ENCODE measurements at regions not wholly inside any gene's neighbourhood (a gene's known extent, or its start where the extent isn't known, plus 50 kb on each side); places are given as distances from the start of the nearest gene placed in this dataset.

DNA sequence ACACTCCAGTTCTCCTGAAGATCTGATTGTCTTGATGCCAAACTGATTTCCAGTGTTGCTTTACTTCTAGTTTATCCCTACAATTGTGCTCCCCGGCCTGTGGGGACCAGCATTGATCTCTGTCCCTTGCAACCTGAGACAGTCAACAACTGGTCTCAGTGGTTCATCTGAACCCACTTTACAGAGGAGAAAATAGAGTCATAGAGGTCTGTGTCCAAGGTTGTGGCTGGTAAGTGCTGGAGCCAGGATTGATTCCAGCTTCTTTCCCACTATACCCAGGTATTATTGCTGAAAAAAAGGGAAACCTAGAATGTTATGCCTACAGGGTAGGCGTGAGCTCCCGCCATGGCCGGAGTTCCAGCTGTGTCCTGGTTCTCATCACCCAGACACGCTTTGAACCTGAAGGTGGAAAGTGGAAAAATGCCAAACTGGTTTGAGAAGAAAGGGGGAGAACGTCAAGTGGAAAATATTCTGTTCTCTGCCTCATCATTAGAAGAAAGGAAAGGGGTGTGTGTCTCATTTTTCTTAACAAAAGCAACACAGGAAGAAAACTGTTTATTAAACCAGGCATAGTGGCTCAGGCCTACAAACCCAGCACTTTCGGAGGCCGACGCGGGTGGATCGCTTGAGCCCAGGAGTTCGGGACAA, 60.7 kb upstream of the ITPKB start:
- no peak for TF ChIP-seq FOXM1 (IDR thresholded peaks at IDR 0.05; ENCODE audit: borderline replicate concordance)
- no peak for TF ChIP-seq L3MBTL2 (conservative IDR thresholded peaks at IDR 0.05)
- no peak for TF ChIP-seq SP1 (IDR thresholded peaks at IDR 0.05)
- TF ChIP-seq SUZ12 (IDR thresholded peaks at IDR 0.05) = no peak
- no peak for TF ChIP-seq FOXK2 (IDR thresholded peaks at IDR 0.05)
- no peak for TF ChIP-seq CTBP1 (IDR thresholded peaks at IDR 0.05; ENCODE audit: borderline replicate concordance)
- no peak for TF ChIP-seq ZNF384 (IDR thresholded peaks at IDR 0.05)
- no peak for TF ChIP-seq FOXA1 (IDR thresholded peaks at IDR 0.05)
- TF ChIP-seq ELF4 (IDR thresholded peaks at IDR 0.05) = no peak
- no peak for TF ChIP-seq HDGF (IDR thresholded peaks at IDR 0.05; ENCODE audit: borderline replicate concordance)
- no peak for TF ChIP-seq BHLHE40 (IDR thresholded peaks at IDR 0.05; ENCODE audit: borderline replicate concordance)
- TF ChIP-seq, protein P1, sequence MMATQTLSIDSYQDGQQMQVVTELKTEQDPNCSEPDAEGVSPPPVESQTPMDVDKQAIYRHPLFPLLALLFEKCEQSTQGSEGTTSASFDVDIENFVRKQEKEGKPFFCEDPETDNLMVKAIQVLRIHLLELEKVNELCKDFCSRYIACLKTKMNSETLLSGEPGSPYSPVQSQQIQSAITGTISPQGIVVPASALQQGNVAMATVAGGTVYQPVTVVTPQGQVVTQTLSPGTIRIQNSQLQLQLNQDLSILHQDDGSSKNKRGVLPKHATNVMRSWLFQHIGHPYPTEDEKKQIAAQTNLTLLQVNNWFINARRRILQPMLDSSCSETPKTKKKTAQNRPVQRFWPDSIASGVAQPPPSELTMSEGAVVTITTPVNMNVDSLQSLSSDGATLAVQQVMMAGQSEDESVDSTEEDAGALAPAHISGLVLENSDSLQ (IDR thresholded peaks at IDR 0.05) = no peak

All from HEK293T (cell line).